Upper lobe of right lung (tissue), 1 donor: ENCODE measurements at regions not wholly inside any gene's neighbourhood (a gene's known extent, or its start where the extent isn't known, plus 50 kb on each side); places are given as distances from the start of the nearest gene placed in this dataset.

Experiments used
- ATAC-seq: fragments of 200-7000 bp; cut with Tn5 transposase; one replicate; pipeline ENCODE4 v1.9.1; 2020; ENCODE audit warnings: mild to moderate bottlenecking, moderate library complexity
- DNase-seq: peaks from one replicate; pipeline ENCODE4 v3.0.0-alpha.2; 2020
- H3K27ac ChIP-seq: fragments of 200-600 bp; one replicate; pipeline ENCODE4 v1.8.0; 2022
- H3K27me3 ChIP-seq: fragments of 200-600 bp; one replicate; pipeline ENCODE4 v1.8.0; 2022; ENCODE audit warnings: mild to moderate bottlenecking
- H3K36me3 ChIP-seq: fragments of 200-600 bp; one replicate; pipeline ENCODE4 v1.8.0; 2022
- H3K4me1 ChIP-seq: fragments of 200-600 bp; one replicate; pipeline ENCODE4 v1.8.0; 2022
- H3K4me3 ChIP-seq: fragments of 200-600 bp; one replicate; pipeline ENCODE4 v1.8.0; 2022; ENCODE audit warnings: mild to moderate bottlenecking
- H3K9me3 ChIP-seq: fragments of 200-600 bp; one replicate; pipeline ENCODE4 v1.8.0; 2022
- intact Hi-C: fragments of 100-400 bp; cut with DNase I; formaldehyde crosslinking; loops from one replicate; pipeline ENCODE4 v1.11.0; 2022
- TF ChIP-seq, protein P1 (sequence below): fragments of 200-600 bp; IDR thresholded peaks from one replicate; pipeline ENCODE4 v1.8.0; 2022; ENCODE audit warnings: antibody characterized with exemption
- donor health status: DM: no; HTN: yes; CAD: no; lungs with severe emphysema.

DNA sequence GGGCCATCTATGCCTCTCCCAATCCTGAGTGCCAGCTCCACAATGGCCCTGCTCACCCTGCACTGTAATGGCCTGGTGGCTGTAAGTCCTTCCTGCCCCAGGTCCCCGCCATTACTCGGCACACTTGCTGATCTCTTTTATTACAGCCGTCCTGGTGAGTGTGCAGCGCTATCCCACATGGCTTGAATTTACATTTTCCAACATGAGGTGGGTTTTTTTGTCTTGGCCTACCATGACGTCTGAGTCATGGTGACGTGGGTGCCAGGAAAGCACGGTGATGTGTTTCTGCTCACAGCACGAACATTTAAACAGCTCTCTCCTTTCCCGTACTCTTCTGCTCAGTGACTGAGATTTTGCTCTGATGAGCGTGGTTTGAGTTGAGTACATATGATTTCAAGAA lies 55.2 kb upstream of the FOXF1 start:
- DNase-seq (no peak), ATAC-seq (no peak)
- intact Hi-C loops = no loop called here
- no peaks in the 10 kb centered on the region for H3K4me1 ChIP-seq
- H3K27me3 ChIP-seq = peaks cover 6% of the 10 kb centered on the region
- H3K27ac ChIP-seq = no peak overlapping the region
- no peaks in the 10 kb centered on the region for H3K36me3 ChIP-seq
- H3K9me3 ChIP-seq = no peaks in the 10 kb centered on the region
- no peak overlapping the region for H3K4me3 ChIP-seq
- TF ChIP-seq, protein P1, sequence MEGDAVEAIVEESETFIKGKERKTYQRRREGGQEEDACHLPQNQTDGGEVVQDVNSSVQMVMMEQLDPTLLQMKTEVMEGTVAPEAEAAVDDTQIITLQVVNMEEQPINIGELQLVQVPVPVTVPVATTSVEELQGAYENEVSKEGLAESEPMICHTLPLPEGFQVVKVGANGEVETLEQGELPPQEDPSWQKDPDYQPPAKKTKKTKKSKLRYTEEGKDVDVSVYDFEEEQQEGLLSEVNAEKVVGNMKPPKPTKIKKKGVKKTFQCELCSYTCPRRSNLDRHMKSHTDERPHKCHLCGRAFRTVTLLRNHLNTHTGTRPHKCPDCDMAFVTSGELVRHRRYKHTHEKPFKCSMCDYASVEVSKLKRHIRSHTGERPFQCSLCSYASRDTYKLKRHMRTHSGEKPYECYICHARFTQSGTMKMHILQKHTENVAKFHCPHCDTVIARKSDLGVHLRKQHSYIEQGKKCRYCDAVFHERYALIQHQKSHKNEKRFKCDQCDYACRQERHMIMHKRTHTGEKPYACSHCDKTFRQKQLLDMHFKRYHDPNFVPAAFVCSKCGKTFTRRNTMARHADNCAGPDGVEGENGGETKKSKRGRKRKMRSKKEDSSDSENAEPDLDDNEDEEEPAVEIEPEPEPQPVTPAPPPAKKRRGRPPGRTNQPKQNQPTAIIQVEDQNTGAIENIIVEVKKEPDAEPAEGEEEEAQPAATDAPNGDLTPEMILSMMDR = no peak

DNA sequence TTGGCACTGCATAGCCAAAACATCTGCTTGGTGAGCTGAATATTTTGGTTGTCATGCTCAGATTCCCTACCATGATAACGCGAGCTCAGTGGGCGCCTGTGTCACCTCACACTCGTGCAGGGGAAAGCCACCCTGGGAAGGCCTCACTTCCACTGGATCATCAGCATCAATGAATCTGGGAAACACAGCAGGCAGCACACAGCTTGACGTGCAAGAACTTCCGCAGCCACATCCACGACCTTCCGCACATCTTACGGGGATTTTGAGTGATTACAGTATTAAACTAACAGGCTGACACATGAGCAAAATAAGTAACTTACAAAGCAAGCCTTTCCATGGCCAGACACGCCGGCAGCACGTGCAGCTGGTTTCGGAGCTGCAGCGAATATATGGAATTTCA lies 54.7 kb upstream of the FOXF1 start:
- H3K36me3 ChIP-seq = no peaks in the 10 kb centered on the region
- H3K4me3 ChIP-seq = no peak overlapping the region
- no peaks in the 10 kb centered on the region for H3K9me3 ChIP-seq
- no peaks in the 10 kb centered on the region for H3K4me1 ChIP-seq
- DNase-seq = no peak
- TF ChIP-seq, protein P1 = no peak
- ATAC-seq = no peak
- no peak overlapping the region for H3K27ac ChIP-seq
- intact Hi-C loops = no loop called here
- H3K27me3 ChIP-seq = peaks cover 6% of the 10 kb centered on the region

DNA sequence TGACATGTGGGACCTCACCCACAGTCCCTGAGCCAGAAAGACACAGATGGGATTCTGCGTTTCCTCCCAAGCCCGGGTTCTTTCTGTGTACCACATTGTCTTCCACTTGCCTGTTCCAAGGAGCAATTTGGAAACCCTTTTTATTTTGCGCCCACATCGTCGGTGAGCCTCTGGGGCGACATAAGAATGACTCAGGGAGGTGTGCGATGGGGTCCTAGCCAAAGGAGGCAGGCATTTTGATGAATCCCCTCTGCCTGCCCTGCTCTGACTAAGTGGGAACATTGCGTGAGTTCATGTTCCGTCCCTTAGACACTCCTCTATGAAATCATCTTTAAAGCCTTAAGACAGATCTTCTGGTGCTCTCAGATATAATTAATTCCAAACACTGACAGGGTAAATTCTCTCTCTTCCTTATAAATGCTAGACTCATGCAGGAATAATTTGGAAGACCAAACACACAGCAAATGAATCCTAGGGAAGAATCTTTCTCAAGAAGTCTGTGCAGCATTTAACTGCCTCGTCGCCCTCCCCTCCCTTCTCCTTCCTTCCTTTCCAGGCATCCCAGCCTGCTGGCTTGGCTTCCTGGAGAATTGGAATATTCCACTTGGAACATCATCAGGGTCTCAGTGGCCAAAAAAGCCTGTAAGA lies 52.7 kb upstream of the FOXF1 start:
- Histone ChIP-seq H3K27ac (no peak overlapping the region), H3K9me3 (no peaks in the 10 kb centered on the region), H3K4me3 (no peak overlapping the region), H3K36me3 (no peaks in the 10 kb centered on the region), H3K27me3 (peaks cover 6% of the 10 kb centered on the region), H3K4me1 (no peaks in the 10 kb centered on the region)
- TF ChIP-seq, protein P1 = no peak
- intact Hi-C loops = no loop called here
- no peak for ATAC-seq
- DNase-seq = no peak

DNA sequence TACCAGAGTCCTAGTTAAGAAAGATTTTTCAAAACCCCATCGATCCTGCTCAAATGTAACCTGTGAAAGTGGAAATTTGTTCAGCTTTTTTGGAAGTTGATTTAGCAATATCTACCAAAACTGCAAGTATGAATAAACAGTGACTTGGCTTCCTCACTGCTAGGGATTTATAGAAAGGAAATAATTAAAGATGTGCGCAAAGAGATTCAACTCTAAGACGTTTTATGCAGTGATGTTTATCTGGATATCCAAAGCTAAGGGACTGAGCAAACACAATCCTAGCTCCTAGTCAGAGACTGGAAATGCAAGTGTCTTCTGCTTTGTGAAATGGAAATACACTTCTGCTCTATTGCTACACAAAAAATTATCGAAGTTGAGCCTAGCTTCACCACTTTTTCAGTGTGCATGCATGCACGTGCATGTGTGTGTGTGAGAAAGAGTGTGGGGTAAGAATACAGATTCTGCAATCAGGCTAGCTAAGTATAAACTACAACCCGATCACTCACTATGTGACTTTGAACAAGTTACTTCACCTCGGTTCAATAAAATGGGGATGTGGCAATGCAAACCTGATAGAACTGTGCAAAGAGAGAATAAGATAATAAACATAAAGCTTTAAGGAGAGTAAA lies 52.1 kb upstream of the FOXF1 start:
- TF ChIP-seq, protein P1 = no peak
- Histone ChIP-seq H3K27ac (no peak overlapping the region), H3K27me3 (peaks cover 6% of the 10 kb centered on the region), H3K4me1 (no peaks in the 10 kb centered on the region), H3K4me3 (no peak overlapping the region), H3K9me3 (no peaks in the 10 kb centered on the region), H3K36me3 (no peaks in the 10 kb centered on the region)
- DNase-seq = no peak
- intact Hi-C loops = no loop called here
- no peak for ATAC-seq

DNA sequence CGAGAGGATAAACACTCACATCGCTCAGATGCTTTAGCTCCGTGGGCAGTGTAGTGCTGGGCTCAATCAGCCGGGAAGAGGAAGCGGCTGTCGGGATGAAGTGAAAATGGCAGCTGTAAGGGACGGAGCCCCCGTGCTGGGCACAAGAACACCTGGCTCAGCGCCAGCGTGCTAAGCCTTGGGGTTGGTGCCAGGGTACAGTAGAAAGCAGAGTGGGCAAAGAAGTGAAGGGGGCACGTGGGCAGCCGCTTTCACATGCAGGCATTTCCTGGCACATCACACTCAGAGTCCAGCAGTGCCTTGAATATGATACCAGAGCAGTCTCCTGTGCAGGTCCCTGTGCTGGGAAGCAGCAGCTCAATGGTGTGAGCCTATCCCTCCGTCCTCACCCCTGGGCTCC lies 51.1 kb upstream of the FOXF1 start:
- Histone ChIP-seq H3K4me3 (no peak overlapping the region), H3K27ac (no peak overlapping the region), H3K36me3 (no peaks in the 10 kb centered on the region), H3K9me3 (no peaks in the 10 kb centered on the region), H3K27me3 (peaks cover 6% of the 10 kb centered on the region), H3K4me1 (no peaks in the 10 kb centered on the region)
- intact Hi-C loops = no loop called here
- TF ChIP-seq, protein P1 = no peak
- ATAC-seq = no peak
- no peak for DNase-seq
